ENCODE measurements at regions not wholly inside any gene's neighbourhood (a gene's known extent, or its start where the extent isn't known, plus 50 kb on each side); places are given as distances from the start of the nearest gene placed in this dataset.
A peak's percentile ranks its signal among the peaks of the same experiment; 100 is the strongest.
"Not testable (repeated sequence)": the region's sequence is repeated elsewhere in the genome, so short reads cannot be mapped to it uniquely, and the experiment has no call there.

- no peak for DNase-seq
Observed at GRCh38 chr10:90293616-90294015, 564.2 kb downstream of the HTR7 start.

- DNase-seq: not testable (repeated sequence)
Observed at GRCh38 chr10:90294821-90295540, 562.9 kb downstream of the HTR7 start.

GRCh38 chr10:90302031-90302430 is 555.8 kb downstream of the HTR7 start:
- not testable (repeated sequence) for DNase-seq

- no peak for DNase-seq
Observed at GRCh38 chr10:90302758-90303481, 554.9 kb downstream of the HTR7 start.

GRCh38 chr10:90304533-90304932 is 553.3 kb downstream of the HTR7 start:
- no peak for DNase-seq

- no peak for DNase-seq
Observed at GRCh38 chr10:90306187-90306586, 551.7 kb downstream of the HTR7 start.

GRCh38 chr10:90308223-90308622 is 549.6 kb downstream of the HTR7 start:
- DNase-seq: no peak

GRCh38 chr10:90313576-90314325 is 544.1 kb downstream of the HTR7 start:
- DNase-seq: no peak

GRCh38 chr10:90314718-90315117 is 543.1 kb downstream of the HTR7 start:
- DNase-seq: no peak

- DNase-seq: no peak
Observed at GRCh38 chr10:90317172-90317571, 540.7 kb downstream of the HTR7 start.

- DNase-seq: no peak
Observed at GRCh38 chr10:90318659-90319058, 539.2 kb downstream of the HTR7 start.

- DNase-seq: no peak
Observed at GRCh38 chr10:90319188-90319914, 538.5 kb downstream of the HTR7 start.

GRCh38 chr10:90321132-90321816 is 536.6 kb downstream of the HTR7 start:
- no peak for DNase-seq

GRCh38 chr10:90326498-90327267 is 531.2 kb downstream of the HTR7 start:
- no peak for DNase-seq

- no peak for DNase-seq
Observed at GRCh38 chr10:90327611-90328010, 530.2 kb downstream of the HTR7 start.

GRCh38 chr10:90328459-90328858 is 529.4 kb downstream of the HTR7 start:
- no peak for DNase-seq

- DNase-seq: peak; percentile 5
Observed at GRCh38 chr10:90328896-90329295, 528.9 kb downstream of the HTR7 start.

GRCh38 chr10:90337316-90337715 is 520.5 kb downstream of the HTR7 start:
- DNase-seq: no peak

- no peak for DNase-seq
Observed at GRCh38 chr10:90342480-90342879, 515.4 kb downstream of the HTR7 start.

GRCh38 chr10:90344226-90344625 is 513.6 kb downstream of the HTR7 start:
- DNase-seq: no peak

- no peak for DNase-seq
Observed at GRCh38 chr10:90347239-90347638, 510.6 kb downstream of the HTR7 start.

GRCh38 chr10:90350122-90350521 is 507.7 kb downstream of the HTR7 start:
- no peak for DNase-seq

Measured in NCI-H526 treated with DMSO at 0.1 percent for 48 hours (cell line).